ENCODE measurements at regions not wholly inside any gene's neighbourhood (a gene's known extent, or its start where the extent isn't known, plus 50 kb on each side); places are given as distances from the start of the nearest gene placed in this dataset.

GRCh38 chr6:150651808-150652470 lies 52.3 kb downstream of the PLEKHG1 start:
- DNase-seq, result no peak

GRCh38 chr6:150652848-150653613 lies 53.3 kb downstream of the PLEKHG1 start:
- no peak for DNase-seq

- no peak for DNase-seq
Observed at GRCh38 chr6:150654608-150655007, 54.9 kb downstream of the PLEKHG1 start.

GRCh38 chr6:150656156-150656555 lies 56.5 kb downstream of the PLEKHG1 start:
- no peak for DNase-seq

- DNase-seq, result no peak
Observed at GRCh38 chr6:150658421-150658820, 58.7 kb downstream of the PLEKHG1 start.

GRCh38 chr6:150659046-150659763 lies 59.5 kb downstream of the PLEKHG1 start:
- no peak for DNase-seq

GRCh38 chr6:150661216-150662007 lies 61.7 kb downstream of the PLEKHG1 start:
- no peak for DNase-seq

- DNase-seq, result no peak
Observed at GRCh38 chr6:150662814-150663213, 63.1 kb downstream of the PLEKHG1 start.

GRCh38 chr6:150664091-150664490 lies 64.4 kb downstream of the PLEKHG1 start:
- DNase-seq, result no peak

- DNase-seq, result no peak
Observed at GRCh38 chr6:150666071-150666470, 66.4 kb downstream of the PLEKHG1 start.

GRCh38 chr6:150667359-150667758 lies 67.7 kb downstream of the PLEKHG1 start:
- DNase-seq, result no peak

- peak in 1 of 2 donors; percentile 6 for DNase-seq
Observed at GRCh38 chr6:150667977-150668716, 68.5 kb downstream of the PLEKHG1 start.

GRCh38 chr6:150668900-150669302 lies 69.2 kb downstream of the PLEKHG1 start:
- no peak for DNase-seq

GRCh38 chr6:150670311-150670710 lies 70.6 kb downstream of the PLEKHG1 start:
- DNase-seq, result no peak

GRCh38 chr6:150672800-150673199 lies 73.1 kb downstream of the PLEKHG1 start:
- no peak for DNase-seq

GRCh38 chr6:150673720-150674346 lies 74.1 kb downstream of the PLEKHG1 start:
- DNase-seq, result no peak

- DNase-seq, result no peak
Observed at GRCh38 chr6:150676344-150676743, 76.7 kb downstream of the PLEKHG1 start.

- DNase-seq, result no peak
Observed at GRCh38 chr6:150676772-150677171, 77.1 kb downstream of the PLEKHG1 start.

- no peak for DNase-seq
Observed at GRCh38 chr6:150680510-150680909, 80.8 kb downstream of the PLEKHG1 start.

GRCh38 chr6:150681578-150682395 lies 82.1 kb downstream of the PLEKHG1 start:
- no peak for DNase-seq

- DNase-seq, result peak in 1 of 2 donors; percentile 25
Observed at GRCh38 chr6:150683320-150683719, 83.6 kb downstream of the PLEKHG1 start.

Measured in CD4-positive, alpha-beta T cell treated with Interferon alpha-2 for 1 hour (primary cell).